SK-N-SH (cell line): ENCODE measurements at regions not wholly inside any gene's neighbourhood (a gene's known extent, or its start where the extent isn't known, plus 50 kb on each side); places are given as distances from the start of the nearest gene placed in this dataset.

ENCODE experiments used
- CHD2 ChIP-seq: fragments of 150-350 bp; IDR thresholded peaks from 2 replicates; pipeline ENCODE4 v1.6.1; 2018; ENCODE audit warnings: low read length; ENCODE audit not compliant: partially characterized antibody
- GATA2 ChIP-seq: sonication (generic); formaldehyde crosslinking; IDR thresholded peaks from 2 replicates; pipeline ENCODE4 v1.5.0; 2020; ENCODE audit warnings: mild to moderate bottlenecking, missing genetic modification reagents
- POLR2AphosphoS5 ChIP-seq: IDR thresholded peaks from 2 replicates; pipeline ENCODE4 v1.6.1; 2012; ENCODE audit warnings: low read depth, low read length
- TAF1 ChIP-seq: IDR thresholded peaks from 2 replicates; pipeline ENCODE4 v1.6.1; 2012; ENCODE audit warnings: low read depth, mild to moderate bottlenecking, low read length, moderate library complexity, borderline replicate concordance
- YY1 ChIP-seq: IDR thresholded peaks from 2 replicates; pipeline ENCODE4 v1.4.0; 2012; ENCODE audit warnings: low read depth, mild to moderate bottlenecking
- TF ChIP-seq, protein P1 (sequence below): IDR thresholded peaks from 2 replicates; pipeline ENCODE4 v1.6.1; 2012; ENCODE audit warnings: mild to moderate bottlenecking, low read depth, low read length, moderate library complexity
- TF ChIP-seq, protein P2 (sequence below): fragments of 200-600 bp; sonication (generic); IDR thresholded peaks from 2 replicates; pipeline ENCODE4 v1.6.1; 2017; ENCODE audit warnings: antibody characterized with exemption, mild to moderate bottlenecking, moderate library complexity
- TF ChIP-seq, protein P3 (sequence below): fragments of 150-350 bp; IDR thresholded peaks from 2 replicates; pipeline ENCODE4 v1.6.1; 2017; ENCODE audit warnings: antibody characterized with exemption, low read length, low read depth, borderline replicate concordance
- TF ChIP-seq, protein P4 (sequence below): IDR thresholded peaks from 2 replicates; pipeline ENCODE4 v1.4.0; 2012; ENCODE audit warnings: low read depth

DNA sequence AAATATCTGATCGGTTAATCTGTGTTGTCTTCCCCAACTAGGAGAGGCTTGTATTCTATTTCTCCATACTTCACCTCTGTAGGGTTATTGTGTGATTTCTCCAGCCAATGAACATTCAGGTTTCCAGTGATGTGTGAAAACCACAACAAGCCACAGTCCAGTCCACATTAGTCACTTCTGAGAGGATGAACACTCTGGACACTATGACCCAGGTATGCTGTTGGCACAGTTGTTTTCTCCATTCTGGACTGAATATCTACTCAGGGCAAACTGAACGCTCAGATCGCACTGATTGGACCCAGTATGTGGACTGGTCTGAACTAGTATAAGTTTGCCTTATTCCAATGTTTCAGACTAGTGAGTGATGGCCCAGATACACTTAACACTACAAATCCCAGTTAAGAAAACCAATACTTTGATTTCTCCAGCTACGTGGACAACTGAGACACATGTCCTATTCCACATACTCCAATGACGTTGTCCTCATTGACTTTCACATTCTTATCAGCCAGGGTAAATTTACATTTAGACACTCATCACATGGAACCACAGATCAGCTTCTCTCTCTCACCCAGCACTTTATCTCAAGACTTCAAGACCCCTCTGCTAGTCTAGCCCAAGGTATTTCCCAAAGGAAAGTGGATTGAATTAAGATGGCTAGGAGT is 587.4 kb upstream of the SGO1 start:
- TF ChIP-seq, protein P1, sequence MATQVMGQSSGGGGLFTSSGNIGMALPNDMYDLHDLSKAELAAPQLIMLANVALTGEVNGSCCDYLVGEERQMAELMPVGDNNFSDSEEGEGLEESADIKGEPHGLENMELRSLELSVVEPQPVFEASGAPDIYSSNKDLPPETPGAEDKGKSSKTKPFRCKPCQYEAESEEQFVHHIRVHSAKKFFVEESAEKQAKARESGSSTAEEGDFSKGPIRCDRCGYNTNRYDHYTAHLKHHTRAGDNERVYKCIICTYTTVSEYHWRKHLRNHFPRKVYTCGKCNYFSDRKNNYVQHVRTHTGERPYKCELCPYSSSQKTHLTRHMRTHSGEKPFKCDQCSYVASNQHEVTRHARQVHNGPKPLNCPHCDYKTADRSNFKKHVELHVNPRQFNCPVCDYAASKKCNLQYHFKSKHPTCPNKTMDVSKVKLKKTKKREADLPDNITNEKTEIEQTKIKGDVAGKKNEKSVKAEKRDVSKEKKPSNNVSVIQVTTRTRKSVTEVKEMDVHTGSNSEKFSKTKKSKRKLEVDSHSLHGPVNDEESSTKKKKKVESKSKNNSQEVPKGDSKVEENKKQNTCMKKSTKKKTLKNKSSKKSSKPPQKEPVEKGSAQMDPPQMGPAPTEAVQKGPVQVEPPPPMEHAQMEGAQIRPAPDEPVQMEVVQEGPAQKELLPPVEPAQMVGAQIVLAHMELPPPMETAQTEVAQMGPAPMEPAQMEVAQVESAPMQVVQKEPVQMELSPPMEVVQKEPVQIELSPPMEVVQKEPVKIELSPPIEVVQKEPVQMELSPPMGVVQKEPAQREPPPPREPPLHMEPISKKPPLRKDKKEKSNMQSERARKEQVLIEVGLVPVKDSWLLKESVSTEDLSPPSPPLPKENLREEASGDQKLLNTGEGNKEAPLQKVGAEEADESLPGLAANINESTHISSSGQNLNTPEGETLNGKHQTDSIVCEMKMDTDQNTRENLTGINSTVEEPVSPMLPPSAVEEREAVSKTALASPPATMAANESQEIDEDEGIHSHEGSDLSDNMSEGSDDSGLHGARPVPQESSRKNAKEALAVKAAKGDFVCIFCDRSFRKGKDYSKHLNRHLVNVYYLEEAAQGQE: no peak
- TF ChIP-seq POLR2AphosphoS5: no peak
- TF ChIP-seq CHD2: no peak
- TF ChIP-seq, protein P2, sequence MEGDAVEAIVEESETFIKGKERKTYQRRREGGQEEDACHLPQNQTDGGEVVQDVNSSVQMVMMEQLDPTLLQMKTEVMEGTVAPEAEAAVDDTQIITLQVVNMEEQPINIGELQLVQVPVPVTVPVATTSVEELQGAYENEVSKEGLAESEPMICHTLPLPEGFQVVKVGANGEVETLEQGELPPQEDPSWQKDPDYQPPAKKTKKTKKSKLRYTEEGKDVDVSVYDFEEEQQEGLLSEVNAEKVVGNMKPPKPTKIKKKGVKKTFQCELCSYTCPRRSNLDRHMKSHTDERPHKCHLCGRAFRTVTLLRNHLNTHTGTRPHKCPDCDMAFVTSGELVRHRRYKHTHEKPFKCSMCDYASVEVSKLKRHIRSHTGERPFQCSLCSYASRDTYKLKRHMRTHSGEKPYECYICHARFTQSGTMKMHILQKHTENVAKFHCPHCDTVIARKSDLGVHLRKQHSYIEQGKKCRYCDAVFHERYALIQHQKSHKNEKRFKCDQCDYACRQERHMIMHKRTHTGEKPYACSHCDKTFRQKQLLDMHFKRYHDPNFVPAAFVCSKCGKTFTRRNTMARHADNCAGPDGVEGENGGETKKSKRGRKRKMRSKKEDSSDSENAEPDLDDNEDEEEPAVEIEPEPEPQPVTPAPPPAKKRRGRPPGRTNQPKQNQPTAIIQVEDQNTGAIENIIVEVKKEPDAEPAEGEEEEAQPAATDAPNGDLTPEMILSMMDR: no peak
- TF ChIP-seq, protein P3, sequence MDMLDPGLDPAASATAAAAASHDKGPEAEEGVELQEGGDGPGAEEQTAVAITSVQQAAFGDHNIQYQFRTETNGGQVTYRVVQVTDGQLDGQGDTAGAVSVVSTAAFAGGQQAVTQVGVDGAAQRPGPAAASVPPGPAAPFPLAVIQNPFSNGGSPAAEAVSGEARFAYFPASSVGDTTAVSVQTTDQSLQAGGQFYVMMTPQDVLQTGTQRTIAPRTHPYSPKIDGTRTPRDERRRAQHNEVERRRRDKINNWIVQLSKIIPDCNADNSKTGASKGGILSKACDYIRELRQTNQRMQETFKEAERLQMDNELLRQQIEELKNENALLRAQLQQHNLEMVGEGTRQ: no peak
- TF ChIP-seq TAF1: no peak
- TF ChIP-seq YY1: no peak
- no peak for TF ChIP-seq GATA2 (CRISPR knock-in tag)
- TF ChIP-seq, protein P4, sequence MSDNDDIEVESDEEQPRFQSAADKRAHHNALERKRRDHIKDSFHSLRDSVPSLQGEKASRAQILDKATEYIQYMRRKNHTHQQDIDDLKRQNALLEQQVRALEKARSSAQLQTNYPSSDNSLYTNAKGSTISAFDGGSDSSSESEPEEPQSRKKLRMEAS: no peak
